Activated naive CD4-positive, alpha-beta T cell (primary cell): ENCODE measurements at regions not wholly inside any gene's neighbourhood (a gene's known extent, or its start where the extent isn't known, plus 50 kb on each side); places are given as distances from the start of the nearest gene placed in this dataset.
"Not testable (repeated sequence)": the region's sequence is repeated elsewhere in the genome, so short reads cannot be mapped to it uniquely, and the experiment has no call there.

Source experiments
- DNase-seq, 4 experiments: peaks; one replicate each; lab custom pipeline; 2025; lab: John Stamatoyannopoulos, UW

DNA sequence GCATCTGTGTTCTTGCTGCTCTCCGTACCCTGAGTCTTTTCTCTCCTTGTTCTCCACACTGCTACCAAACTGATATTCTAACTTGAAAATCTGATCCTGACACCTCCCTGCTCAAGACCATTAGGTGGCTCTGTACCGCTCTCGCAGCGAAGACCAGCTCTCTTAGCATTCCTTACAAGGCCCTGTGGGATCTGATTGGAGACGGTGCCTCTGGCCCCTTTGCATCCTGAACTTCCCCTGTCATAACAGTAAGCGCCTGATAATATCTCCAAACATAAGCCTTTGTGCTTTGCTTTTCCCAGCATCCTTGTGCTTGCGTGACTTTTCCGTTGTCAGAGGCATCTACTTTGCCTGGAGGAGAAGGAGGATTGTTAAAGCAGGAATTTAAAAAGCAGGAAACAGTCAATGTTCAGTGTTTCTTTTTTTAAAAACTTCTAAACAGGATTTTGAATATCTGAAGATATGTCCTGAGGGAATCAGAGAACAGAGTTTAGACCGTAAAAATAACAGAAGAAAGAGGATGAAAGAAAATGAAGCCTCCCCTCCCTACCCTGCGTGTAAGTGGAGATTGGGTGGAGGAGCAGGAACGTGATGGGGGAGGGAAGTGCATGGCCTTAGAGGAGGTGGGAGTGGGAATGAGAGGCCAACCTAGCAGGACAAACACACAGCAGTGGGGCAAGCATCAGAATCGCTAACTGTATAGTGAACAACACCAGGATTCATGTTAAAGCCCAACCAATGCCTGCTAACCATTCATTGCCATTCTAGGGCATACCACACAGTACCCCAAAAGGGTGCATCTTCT is 89.2 kb upstream of the STMND1 start:
- no peak for DNase-seq

DNA sequence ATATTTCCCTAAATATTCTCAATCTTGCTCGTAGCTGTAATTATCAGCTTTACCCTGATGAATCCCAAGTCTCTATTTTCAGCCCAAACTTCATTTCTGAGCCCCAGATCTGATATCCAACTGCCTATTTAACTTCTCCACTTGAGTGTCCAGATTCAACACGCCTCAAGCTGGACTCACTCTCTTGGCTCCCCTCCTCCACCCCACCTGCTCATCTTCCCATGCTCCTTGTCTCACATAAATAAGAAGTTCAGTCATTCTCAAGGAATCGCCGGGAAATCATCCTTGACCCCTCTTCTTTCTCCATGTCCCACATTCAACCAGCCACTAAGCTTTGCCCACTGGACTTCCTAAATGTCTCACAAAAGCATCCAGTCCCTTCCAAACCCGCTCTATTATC is 89.9 kb upstream of the STMND1 start:
- no peak for DNase-seq

DNA sequence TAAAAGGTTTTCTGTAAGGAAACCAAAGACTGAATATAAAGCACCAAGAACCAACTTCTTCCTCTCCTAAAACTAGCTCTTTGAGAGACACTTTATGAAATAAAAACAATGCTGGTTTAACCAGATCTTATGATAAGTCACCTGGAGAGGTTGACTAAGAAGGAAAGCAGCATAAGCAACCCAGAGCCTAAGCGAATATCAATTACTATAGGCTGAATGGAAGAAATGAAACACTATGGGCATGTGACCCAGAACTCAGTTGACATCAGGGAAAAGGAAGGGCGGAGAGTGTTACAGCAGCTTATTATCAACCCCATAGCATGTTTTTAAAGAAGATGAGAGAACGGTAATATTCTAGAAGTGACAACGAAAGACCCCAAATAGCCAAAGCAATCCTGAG is 94.1 kb upstream of the STMND1 start:
- no peak for DNase-seq

DNA sequence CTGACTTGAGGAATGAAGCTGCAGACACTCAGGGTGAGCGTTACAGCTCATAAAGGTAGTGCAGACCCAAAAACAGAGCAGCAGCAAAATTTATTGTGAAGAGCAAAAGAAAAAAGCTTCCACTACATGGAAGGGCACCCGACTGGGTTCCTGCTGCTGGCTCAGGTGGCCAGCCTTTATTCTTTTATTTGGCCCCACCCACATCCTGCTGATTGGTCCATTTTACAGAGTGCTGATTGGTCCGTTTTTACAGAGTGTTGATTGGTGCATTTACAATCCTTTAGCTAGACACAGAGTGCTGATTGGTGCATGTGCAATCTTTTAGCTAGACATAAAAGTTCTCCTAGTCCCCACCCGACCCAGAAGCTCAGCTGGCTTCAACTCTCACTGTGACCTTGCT is 95.3 kb upstream of the STMND1 start:
- no peak for DNase-seq

DNA sequence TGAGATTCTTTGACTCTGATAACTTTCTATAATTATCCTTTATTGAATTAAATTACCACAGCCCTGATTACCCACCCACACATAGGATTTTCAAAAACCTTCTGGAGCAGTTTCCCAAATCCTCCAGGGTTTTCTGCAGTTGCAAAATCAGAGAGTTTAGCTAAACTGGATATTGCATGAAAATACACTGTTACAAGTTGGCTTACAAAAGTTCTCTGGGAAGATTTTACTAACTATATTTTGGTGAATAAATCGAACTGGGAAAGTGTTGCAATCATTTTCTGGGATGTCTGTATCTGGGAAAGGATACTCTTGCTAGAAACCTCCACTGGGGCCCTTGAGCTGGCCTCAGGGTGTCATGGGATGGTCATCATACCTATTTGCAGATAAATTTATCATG is 97.6 kb upstream of the STMND1 start:
- DNase-seq = no peak

DNA sequence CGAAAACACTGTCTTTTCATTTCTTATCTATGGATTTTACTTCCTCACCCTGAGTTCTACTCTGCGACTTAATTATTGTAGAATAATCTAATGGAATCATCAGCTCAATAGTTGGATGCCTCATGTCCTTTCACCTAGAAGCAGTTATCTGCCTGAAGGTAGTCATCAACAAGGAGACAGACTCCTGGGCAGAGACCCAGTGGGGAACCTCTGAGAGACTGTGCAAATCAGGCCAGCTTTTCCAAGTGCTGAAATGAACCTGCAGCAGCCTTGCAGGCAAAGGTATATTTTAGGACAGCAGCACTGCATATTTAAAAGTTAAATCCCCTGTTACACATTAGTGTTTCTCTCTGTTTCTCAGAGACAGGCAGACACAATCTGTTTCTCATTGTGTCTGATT is 99.7 kb upstream of the STMND1 start:
- DNase-seq = no peak

DNA sequence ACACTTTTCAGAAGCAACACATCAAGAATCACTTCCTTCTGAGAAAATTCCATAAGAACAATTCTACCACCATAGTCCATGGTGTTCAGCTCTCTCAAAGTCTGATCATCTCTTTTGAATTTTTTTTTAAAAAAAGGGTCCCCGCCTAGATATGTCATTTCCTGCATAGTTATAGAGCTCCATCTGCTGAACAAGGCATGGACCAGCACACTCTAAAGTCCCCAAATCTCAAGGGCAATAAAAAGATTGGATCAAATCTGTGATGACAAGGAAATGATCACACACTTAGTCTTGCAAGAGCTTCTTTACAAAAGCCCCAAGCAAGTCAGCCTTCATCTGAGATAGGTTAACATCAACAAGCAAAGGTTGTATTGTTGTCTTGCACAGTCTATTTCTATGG is 100.7 kb upstream of the STMND1 start:
- no peak for DNase-seq

DNA sequence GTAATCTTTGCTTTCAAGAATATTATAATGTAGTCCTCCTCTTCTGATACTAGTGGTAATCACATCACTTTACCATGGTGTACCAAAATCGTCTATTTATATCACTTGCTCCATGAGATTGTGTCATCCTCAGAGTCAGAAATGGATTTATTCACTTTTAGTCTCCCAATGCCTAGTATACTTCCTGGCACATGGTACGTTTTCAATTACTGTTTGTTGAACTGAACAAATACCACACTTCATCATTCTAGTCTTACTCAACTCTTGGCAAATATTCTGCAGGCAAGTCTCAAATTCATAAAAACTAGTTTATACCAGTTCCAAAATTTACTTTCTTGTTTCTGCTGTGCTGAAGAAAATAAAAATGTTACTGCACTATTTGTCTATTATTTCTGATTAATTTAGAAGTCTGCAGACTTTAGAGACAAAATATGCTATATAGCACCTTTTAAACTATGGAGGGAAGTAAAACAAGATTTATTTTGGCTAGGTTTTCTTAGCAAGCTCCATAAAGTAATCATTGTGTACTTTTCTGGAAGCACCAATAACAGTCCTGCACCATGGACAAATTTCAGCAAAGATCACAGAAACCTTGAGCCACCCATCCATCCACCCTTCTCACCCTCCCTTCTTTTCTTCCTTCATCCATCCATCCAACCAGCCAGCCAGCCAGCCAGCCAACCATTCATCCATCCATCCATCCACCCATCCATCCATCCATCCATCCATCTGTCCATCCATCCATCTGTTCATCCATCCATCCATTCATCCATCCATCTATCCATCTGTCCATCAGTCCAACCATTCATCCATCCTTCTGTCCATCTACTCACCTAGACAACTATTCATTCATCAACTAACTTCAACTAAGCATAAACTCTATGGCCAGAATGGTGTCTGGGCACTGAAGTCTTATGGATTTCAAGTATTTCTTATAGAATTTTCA is 102.1 kb upstream of the STMND1 start:
- DNase-seq = no peak

DNA sequence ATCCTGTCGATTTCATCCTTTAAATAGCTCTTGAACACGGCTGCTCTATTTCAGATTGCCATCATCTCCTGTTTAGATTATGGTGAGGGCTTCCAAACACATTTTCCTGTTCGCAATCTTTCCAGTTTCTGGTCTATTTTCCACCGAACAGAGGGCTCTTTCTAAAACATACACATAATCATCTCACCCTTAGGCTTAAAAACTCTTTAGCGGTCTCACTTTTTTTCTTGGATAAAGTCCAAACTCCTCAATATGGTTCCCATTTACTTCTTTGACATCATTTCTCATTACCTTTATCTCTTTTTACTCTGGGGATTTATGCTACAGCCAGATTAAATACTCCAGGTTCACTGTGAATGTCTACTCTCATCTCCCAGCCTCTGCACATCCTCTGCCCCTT is 103.4 kb upstream of the STMND1 start:
- no peak for DNase-seq

DNA sequence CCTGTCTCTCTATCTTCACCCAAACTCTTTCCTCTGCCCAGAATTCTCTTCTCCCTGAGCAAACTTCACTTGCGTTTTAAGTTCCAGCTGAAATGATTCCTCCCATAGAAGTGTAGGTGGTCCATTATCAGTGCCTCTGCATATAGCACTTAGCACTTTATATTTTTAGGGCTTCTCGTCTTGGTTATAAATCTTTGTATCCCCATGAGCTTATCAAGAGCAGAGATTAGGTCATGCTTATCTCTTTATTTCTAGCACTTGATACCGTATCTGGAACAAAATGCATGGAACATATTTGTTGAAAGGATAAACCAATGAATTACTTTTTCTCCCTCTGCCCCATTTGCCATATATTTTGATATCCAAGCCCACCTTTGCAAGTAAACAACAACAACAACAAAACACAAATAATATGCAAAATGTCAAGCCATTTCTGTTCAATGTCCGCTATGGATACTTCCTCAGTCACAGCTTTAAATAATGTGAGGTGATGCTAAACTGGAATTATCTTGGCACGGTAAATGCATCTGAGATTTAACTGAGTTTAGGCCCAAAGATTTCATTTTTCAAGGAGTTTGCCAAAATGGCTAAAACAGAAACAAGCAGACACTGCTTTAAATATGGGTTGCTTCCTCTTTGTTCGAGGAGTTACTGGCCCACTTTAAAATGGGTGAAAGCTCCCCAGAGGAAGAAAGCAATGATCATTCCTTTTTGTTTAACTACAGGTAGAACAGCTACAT is 106.2 kb upstream of the STMND1 start:
- DNase-seq = no peak

DNA sequence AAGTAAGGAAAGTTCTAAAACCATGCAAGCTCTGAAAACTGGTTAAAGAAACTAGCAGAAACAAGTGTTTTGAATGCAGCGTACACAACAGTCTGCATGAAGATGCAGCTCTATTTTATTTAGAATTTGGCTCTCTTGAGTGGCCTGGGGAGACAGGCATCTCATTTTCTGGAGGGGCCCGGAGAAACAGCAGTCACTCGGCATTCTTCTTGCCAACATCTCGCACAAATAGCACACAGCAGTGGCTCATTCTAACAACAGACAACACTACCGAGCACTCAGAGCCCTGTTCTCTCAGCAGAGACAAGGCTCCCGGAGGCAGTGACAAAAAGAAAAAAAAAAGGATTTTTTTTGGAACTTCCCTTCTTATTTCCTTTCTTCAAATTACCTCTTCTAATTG is 108.5 kb upstream of the STMND1 start:
- no peak for DNase-seq

DNA sequence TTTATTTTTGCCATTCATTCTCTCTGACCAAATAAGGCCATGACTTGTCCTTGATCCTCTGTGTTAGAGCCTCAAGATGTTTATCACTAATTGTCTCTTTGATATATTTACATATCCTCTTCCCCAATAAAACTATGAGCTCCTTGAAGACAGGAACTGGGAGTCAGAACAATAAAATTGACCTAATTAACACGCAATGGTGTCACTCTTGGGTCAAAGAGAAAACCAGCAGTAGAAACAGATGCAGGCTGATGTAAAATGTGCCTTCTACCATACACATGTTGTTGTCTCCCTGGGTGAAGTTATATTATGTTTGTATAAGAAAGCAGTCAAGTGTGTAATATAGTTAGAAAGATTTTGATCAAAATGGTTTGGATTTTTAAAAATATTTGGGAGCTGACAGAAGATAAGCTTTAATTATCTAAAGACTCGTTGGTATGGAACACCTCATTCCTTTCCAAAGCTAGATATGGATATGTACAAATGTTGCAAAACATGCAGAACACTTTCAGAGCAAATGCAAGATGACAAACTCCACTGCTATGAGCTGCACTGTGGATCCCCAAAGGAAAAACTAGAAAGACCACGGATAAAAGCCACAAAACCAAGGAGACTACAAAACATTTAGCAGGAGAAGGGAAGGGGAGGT is 109.7 kb upstream of the STMND1 start:
- DNase-seq = no peak

DNA sequence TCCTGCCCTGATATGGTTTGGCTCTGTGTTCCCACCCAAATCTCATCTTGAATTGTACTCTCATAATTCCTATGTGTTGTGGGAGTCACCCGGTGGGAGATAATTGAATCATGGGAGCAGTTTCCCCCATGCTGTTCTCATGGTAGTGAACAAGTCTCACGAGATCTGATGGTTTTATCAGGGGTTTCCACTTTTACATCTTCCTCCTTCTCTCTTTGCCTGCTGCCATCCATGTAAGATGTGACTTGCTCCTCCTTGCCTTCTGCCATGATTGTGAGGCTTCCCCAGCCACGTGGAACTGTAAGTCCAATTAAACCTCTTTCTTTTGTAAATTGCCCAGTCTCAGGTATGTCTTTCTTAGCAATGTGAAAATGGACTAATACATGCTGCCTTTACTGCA is 111.9 kb upstream of the STMND1 start:
- DNase-seq = not testable (repeated sequence)

DNA sequence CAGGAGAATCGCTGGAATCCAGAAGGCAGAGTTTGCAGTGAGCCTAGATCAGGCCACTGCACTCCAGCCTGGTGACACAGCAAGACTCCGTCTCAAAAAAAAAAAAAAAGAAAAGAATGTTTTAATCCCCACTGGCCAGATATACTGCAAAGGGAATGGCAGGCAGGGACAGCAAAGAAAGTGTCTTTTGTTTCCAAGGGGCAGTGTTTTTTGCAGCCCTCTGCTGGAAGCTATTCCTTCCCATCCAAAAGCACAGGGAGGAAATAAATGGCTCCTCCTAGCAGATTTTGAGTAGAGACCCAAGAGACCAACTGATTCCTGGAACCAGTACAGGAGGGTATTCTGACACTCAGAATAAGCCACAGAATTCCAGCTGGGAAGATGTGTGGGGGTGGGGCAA is 112.5 kb upstream of the STMND1 start:
- DNase-seq = no peak

DNA sequence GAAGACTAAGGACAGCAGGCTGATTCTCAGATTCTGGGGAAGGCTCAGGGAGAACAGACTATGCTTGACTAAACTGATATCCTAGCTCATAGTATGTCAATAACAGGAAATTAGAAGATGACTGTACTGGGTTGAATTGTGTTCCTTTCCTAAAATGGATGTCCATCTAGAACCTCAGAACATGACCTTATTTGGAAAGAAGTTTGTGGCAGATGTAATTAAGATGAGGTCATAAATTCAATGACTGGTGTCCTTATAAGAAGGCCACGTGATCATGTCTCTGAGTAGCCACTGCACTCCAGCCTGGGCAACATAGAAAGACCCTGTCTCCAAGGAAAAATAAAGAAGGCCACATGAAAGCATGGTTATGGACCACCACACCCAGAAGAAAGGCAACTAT is 113.9 kb upstream of the STMND1 start:
- no peak for DNase-seq

DNA sequence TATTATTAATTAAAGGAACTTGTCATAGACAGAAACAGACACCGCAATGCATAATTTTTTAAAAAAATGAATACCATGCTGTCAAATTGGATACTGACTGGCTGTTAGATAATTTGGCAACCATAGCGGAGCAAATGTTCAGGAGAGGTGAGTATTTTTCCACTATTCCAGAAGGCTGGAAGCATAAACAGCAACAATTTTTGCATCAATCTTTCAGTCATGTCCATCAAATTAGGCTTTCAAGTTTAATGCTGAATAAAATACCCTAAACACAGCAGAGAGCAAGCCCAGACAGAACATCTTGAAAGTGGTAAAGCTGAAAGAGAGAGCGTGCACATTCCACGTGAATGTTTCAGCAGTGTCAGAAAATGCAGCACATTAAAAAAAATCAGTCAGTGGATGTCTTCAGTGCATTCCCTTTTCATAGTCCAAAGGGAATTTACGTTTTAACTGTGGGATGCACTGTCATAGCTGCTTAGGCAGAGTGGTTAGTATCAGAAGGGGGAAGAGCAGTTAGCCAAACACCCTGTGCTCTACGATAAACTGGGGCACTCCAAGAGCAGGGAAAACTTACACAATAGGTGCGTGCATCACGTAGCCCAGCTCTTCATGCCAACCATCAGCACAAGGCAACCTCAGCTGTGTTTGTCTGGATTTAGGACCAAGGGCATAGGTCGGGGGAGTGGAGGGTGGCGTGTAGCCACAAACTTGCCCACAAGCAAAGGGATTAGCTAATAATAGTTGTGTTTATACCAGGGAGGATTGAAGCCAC is 116.2 kb upstream of the STMND1 start:
- no peak for DNase-seq

DNA sequence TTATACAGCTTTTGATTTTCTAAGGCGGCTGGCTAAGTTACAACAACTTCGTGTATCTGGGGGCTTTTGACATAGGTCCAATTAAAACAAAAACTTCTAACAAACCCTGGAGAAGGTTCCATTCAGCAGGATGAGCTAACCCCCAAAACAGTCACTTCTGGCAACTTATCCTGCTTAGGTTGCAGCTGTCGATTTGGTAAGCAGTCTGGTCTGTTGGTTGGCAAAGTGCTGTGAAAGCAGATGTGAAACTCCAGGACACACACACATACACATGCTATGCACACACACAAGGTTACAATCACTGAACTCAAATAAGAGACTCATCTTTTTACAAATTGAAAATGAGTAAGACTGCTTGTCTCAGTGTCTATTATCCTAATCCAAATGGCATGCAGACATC is 119.0 kb upstream of the STMND1 start:
- no peak for DNase-seq

DNA sequence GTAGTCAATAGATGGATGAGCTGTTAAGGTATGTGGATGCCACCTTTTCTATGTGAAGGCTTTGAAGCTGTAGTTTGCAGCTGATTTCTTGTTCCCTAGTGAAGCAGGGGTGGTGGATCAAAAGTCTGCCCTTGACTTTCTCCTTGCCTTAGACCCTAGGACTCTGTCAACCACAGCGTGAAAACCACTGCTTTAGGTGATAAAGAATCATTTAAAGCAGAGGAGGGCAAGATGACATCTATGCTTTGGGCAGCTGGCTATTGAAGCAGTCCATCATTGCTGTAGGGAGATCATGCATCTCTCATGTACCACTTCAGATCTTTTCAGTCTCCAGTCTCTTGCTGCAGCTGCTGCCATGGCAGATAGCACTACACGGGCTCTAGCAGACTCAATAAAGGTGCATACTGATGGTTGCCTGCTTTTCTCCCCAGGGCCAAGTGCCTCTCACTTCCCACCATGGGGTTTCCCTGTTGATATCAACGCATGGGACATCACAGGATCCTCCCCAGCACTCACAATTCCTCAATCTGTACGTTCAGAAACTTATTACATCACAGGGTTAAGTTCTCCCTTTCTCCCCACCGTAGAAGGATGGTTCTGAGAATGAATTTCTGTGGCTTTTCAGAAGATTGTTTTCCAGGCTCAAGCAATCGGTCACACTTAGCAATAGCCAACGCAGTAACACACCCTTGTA is 122.0 kb upstream of the STMND1 start:
- no peak for DNase-seq

DNA sequence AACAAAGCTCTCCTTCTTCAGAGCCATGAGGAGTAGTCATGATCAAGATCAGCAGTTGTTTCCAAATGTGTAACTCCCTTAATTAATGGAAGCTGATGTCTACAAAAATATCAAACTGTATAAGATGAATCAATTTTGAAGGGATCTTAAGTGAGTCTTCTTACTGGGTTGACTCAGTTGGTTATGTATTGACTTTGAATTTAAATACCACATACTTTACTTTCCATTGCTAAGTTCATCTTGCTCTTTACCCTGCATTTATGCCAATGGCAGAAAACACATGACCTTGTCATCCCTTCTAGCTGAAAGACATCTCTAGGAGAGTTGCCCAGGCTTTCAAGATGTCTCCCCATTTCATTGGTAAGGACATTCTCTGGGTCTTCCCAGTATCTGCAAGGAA is 123.2 kb upstream of the STMND1 start:
- no peak for DNase-seq

DNA sequence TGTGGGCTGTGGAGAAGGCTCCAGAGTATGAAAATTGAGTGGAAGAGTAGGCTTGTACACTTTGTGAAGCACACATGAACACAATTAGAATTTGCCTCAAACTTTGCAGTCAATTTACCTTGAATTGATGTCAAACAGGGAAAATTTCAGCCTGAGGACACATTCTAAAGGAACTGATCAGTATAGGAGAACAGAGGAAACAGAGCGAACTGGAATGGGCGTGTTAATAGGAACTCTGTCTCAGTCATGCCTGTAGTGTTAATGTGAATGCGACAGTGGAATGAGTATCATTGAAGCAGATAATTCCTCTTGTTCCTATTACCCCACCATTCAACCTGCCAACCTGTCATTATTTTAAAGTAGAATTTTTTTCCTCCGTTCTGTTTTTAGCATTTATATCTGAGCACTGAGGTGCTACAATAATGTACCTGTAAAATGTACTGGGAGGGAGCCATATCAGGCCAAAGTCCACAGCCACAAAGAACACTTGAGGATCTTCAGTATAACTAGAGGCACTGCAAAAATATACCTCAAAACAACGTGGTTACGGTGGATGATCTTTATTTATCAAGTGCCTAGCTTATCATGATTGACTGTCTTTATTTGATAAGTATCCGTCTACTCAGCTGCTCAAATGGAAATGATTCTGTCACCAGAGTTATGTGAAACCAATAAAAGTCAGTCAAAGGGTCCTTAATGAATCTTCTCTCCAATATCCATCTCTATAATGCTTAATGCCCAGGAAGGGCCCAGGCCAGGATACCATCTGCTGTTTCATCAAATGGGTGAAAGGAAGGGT is 125.3 kb upstream of the STMND1 start:
- DNase-seq = no peak
